ENCODE measurements at regions not wholly inside any gene's neighbourhood (a gene's known extent, or its start where the extent isn't known, plus 50 kb on each side); places are given as distances from the start of the nearest gene placed in this dataset.

DNA sequence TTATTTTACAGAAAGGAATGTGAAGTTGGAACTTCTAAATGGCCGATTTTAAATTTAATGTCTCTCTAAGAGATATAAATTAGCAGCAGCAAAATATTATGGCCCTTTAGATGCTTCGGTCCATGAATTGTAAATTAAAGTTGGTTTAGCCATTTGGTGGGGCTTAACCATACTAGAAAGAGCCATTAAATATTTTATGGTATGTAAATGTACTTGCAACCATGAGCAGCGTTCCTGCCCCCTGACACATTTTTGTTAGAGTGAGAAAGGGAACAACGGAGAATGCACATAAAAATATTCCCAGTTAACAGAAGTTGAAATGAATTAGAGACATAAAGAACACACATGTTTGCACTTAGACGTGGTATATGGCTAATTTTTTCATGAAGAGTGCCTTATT, 237.9 kb downstream of the MYLK4 start:
- TF ChIP-seq YY1 (IDR thresholded peaks at IDR 0.05; ENCODE audit: low read depth), result no peak
- TF ChIP-seq REST (IDR thresholded peaks at IDR 0.05; ENCODE audit: low read depth), result no peak
- no peak for TF ChIP-seq TCF12 (IDR thresholded peaks at IDR 0.05; ENCODE audit: low read depth)
- TF ChIP-seq TEAD4 (IDR thresholded peaks at IDR 0.05), result no peak
- TF ChIP-seq CEBPB (IDR thresholded peaks at IDR 0.05), result no peak
- no peak for TF ChIP-seq CREB1 (IDR thresholded peaks at IDR 0.05; ENCODE audit: low read depth)
- no peak for TF ChIP-seq MAX (IDR thresholded peaks at IDR 0.05)
- no peak for TF ChIP-seq TAF1 (IDR thresholded peaks at IDR 0.05; ENCODE audit: low read depth)
- TF ChIP-seq ZBTB7A (IDR thresholded peaks at IDR 0.05; ENCODE audit: low read depth), result no peak
- TF ChIP-seq, protein P1, sequence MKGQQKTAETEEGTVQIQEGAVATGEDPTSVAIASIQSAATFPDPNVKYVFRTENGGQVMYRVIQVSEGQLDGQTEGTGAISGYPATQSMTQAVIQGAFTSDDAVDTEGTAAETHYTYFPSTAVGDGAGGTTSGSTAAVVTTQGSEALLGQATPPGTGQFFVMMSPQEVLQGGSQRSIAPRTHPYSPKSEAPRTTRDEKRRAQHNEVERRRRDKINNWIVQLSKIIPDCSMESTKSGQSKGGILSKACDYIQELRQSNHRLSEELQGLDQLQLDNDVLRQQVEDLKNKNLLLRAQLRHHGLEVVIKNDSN (IDR thresholded peaks at IDR 0.05), result no peak
- TF ChIP-seq FOXM1 (IDR thresholded peaks at IDR 0.05; ENCODE audit: borderline replicate concordance, low read depth), result no peak

GRCh38 chr6:2510316-2510715, 240.4 kb downstream of the MYLK4 start:
- no peak for TF ChIP-seq YY1 (IDR thresholded peaks at IDR 0.05; ENCODE audit: low read depth)

GRCh38 chr6:2509711-2510110, 241.0 kb downstream of the MYLK4 start:
- no peak for TF ChIP-seq TCF12 (IDR thresholded peaks at IDR 0.05; ENCODE audit: low read depth)
- no peak for TF ChIP-seq FOXM1 (IDR thresholded peaks at IDR 0.05; ENCODE audit: borderline replicate concordance, low read depth)

DNA sequence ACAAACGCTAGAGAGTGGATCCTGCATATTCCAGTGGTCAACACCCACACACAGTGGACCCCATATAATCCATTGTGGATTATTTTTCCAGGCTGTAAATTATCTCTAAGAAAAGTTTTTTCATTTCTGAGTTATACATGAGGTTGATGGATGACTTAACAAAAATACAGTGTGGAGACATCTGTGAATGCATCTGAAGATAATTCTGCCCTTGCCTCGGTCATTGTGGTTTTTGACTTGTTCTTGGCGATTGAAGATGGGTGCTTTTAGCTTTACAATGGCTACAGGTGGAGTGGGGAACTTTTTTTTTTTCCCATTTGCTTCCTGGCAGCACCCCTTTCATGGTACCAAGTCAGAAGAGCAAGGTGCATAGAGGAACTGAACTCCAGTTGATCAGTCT, 242.7 kb downstream of the MYLK4 start:
- no peak for TF ChIP-seq CREB1 (IDR thresholded peaks at IDR 0.05; ENCODE audit: low read depth)
- no peak for TF ChIP-seq TEAD4 (IDR thresholded peaks at IDR 0.05)
- no peak for TF ChIP-seq TCF12 (IDR thresholded peaks at IDR 0.05; ENCODE audit: low read depth)
- no peak for TF ChIP-seq ZBTB7A (IDR thresholded peaks at IDR 0.05; ENCODE audit: low read depth)
- TF ChIP-seq, protein P1 (IDR thresholded peaks at IDR 0.05), result no peak
- TF ChIP-seq RAD21 (IDR thresholded peaks at IDR 0.05; ENCODE audit: low read depth), result no peak
- no peak for TF ChIP-seq FOXM1 (IDR thresholded peaks at IDR 0.05; ENCODE audit: borderline replicate concordance, low read depth)
- no peak for TF ChIP-seq EP300 (IDR thresholded peaks at IDR 0.05; ENCODE audit: borderline replicate concordance)
- no peak for TF ChIP-seq NFIC (IDR thresholded peaks at IDR 0.05)
- no peak for TF ChIP-seq MAX (IDR thresholded peaks at IDR 0.05)

DNA sequence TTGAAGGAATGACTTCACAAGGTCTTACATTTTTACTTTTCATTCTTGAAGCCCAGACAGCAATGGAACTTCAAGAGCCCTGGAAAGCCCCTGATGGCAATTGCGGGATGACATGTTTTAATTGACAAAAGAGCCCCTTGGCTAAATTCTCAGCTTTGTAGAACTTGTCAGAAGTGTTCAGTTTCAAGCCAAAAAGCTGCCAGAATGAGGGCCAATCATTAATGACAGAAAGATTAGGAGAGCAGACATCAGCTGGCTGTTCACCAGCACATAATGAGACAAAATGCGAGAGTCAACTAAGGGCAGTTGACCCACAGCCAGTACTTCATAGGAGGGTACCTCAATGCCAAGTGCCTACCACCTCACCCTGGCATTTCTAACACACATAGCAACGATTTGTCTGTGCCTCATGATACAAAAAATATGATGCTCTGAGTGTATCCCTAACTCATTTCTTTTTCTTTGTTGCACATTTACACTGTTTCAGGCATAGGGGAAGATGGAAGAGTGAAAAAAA, 243.1 kb downstream of the MYLK4 start:
- TF ChIP-seq MAX (IDR thresholded peaks at IDR 0.05), result no peak
- TF ChIP-seq NFIC (IDR thresholded peaks at IDR 0.05), result no peak
- TF ChIP-seq CEBPB (IDR thresholded peaks at IDR 0.05), result no peak
- no peak for TF ChIP-seq YY1 (IDR thresholded peaks at IDR 0.05; ENCODE audit: low read depth)
- no peak for TF ChIP-seq TEAD4 (IDR thresholded peaks at IDR 0.05)
- no peak for TF ChIP-seq FOXM1 (IDR thresholded peaks at IDR 0.05; ENCODE audit: borderline replicate concordance, low read depth)
- no peak for TF ChIP-seq ZBTB7A (IDR thresholded peaks at IDR 0.05; ENCODE audit: low read depth)
- no peak for TF ChIP-seq RAD21 (IDR thresholded peaks at IDR 0.05; ENCODE audit: low read depth)
- no peak for TF ChIP-seq REST (IDR thresholded peaks at IDR 0.05; ENCODE audit: low read depth)
- TF ChIP-seq CREB1 (IDR thresholded peaks at IDR 0.05; ENCODE audit: low read depth), result no peak
- no peak for TF ChIP-seq TCF12 (IDR thresholded peaks at IDR 0.05; ENCODE audit: low read depth)
- no peak for TF ChIP-seq TAF1 (IDR thresholded peaks at IDR 0.05; ENCODE audit: low read depth)
- TF ChIP-seq EGR1 (IDR thresholded peaks at IDR 0.05), result no peak

DNA sequence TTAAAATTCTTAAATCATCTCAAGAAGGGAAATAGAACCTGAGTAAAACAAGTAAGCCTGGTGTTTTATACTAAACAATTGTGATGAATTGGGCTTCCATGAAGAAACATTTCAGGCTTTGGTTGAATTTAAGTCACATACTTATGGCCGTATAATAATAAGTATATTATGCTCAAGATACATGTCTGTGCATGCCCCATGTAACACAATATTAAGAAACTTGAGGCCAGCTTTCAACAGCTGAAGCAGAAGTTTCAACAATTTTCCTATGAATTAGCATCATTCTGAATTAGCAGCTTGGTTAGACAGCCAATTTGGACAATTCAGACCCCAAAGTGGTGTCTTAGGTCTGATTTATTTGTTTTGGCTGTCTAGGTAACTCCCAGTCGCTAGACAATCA, 243.7 kb downstream of the MYLK4 start:
- no peak for TF ChIP-seq TCF12 (IDR thresholded peaks at IDR 0.05; ENCODE audit: low read depth)
- TF ChIP-seq CEBPB (IDR thresholded peaks at IDR 0.05), result no peak
- no peak for TF ChIP-seq NFIC (IDR thresholded peaks at IDR 0.05)
- TF ChIP-seq EP300 (IDR thresholded peaks at IDR 0.05; ENCODE audit: borderline replicate concordance), result no peak
- TF ChIP-seq TAF1 (IDR thresholded peaks at IDR 0.05; ENCODE audit: low read depth), result no peak
- no peak for TF ChIP-seq MAX (IDR thresholded peaks at IDR 0.05)
- TF ChIP-seq EGR1 (IDR thresholded peaks at IDR 0.05), result no peak
- TF ChIP-seq ZBTB7A (IDR thresholded peaks at IDR 0.05; ENCODE audit: low read depth), result no peak
- TF ChIP-seq, protein P1 (IDR thresholded peaks at IDR 0.05), result no peak
- no peak for TF ChIP-seq CREB1 (IDR thresholded peaks at IDR 0.05; ENCODE audit: low read depth)
- TF ChIP-seq RAD21 (IDR thresholded peaks at IDR 0.05; ENCODE audit: low read depth), result no peak
- no peak for TF ChIP-seq TEAD4 (IDR thresholded peaks at IDR 0.05)
- TF ChIP-seq REST (IDR thresholded peaks at IDR 0.05; ENCODE audit: low read depth), result no peak
- TF ChIP-seq FOXM1 (IDR thresholded peaks at IDR 0.05; ENCODE audit: borderline replicate concordance, low read depth), result no peak
- TF ChIP-seq YY1 (IDR thresholded peaks at IDR 0.05; ENCODE audit: low read depth), result no peak
